ENCODE measurements at regions not wholly inside any gene's neighbourhood (a gene's known extent, or its start where the extent isn't known, plus 50 kb on each side); places are given as distances from the start of the nearest gene placed in this dataset.

GRCh38 chr7:94247970-94248369 lies 146.7 kb upstream of the COL1A2 start:
- Histone ChIP-seq H3K4me3 (ENCODE audit: low read depth, low read length) (no peak overlapping the region), H3K36me3 (ENCODE audit: control insufficient read depth, insufficient read depth, low read length) (no peaks in the 10 kb centered on the region), H3K27me3 (ENCODE audit: control insufficient read depth, insufficient read depth, low read length) (no peaks in the 10 kb centered on the region)
- DNase-seq (ENCODE audit: low read depth) = no peak
- TF ChIP-seq, protein P1, sequence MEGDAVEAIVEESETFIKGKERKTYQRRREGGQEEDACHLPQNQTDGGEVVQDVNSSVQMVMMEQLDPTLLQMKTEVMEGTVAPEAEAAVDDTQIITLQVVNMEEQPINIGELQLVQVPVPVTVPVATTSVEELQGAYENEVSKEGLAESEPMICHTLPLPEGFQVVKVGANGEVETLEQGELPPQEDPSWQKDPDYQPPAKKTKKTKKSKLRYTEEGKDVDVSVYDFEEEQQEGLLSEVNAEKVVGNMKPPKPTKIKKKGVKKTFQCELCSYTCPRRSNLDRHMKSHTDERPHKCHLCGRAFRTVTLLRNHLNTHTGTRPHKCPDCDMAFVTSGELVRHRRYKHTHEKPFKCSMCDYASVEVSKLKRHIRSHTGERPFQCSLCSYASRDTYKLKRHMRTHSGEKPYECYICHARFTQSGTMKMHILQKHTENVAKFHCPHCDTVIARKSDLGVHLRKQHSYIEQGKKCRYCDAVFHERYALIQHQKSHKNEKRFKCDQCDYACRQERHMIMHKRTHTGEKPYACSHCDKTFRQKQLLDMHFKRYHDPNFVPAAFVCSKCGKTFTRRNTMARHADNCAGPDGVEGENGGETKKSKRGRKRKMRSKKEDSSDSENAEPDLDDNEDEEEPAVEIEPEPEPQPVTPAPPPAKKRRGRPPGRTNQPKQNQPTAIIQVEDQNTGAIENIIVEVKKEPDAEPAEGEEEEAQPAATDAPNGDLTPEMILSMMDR (IDR thresholded peaks at IDR 0.05; ENCODE audit: insufficient read depth, low read length, poor library complexity, severe bottlenecking) = no peak

GRCh38 chr7:94249631-94250030 lies 145.1 kb upstream of the COL1A2 start:
- Histone ChIP-seq H3K27me3 (ENCODE audit: control insufficient read depth, insufficient read depth, low read length) (no peaks in the 10 kb centered on the region), H3K4me3 (ENCODE audit: low read depth, low read length) (no peak overlapping the region), H3K36me3 (ENCODE audit: control insufficient read depth, insufficient read depth, low read length) (no peaks in the 10 kb centered on the region)
- no peak for DNase-seq (ENCODE audit: low read depth)
- TF ChIP-seq, protein P1 (IDR thresholded peaks at IDR 0.05; ENCODE audit: insufficient read depth, low read length, poor library complexity, severe bottlenecking) = no peak

GRCh38 chr7:94250124-94250523 lies 144.6 kb upstream of the COL1A2 start:
- DNase-seq (ENCODE audit: low read depth) = no peak

GRCh38 chr7:94250987-94251386 lies 143.7 kb upstream of the COL1A2 start:
- Histone ChIP-seq H3K4me3 (ENCODE audit: low read depth, low read length) (no peak overlapping the region), H3K27me3 (ENCODE audit: control insufficient read depth, insufficient read depth, low read length) (no peaks in the 10 kb centered on the region), H3K36me3 (ENCODE audit: control insufficient read depth, insufficient read depth, low read length) (no peaks in the 10 kb centered on the region)
- TF ChIP-seq, protein P1 (IDR thresholded peaks at IDR 0.05; ENCODE audit: insufficient read depth, low read length, poor library complexity, severe bottlenecking) = no peak
- DNase-seq (ENCODE audit: low read depth) = no peak

More at GRCh38 chr7:94250124-94250523, 144.6 kb upstream of the COL1A2 start:
- H3K36me3 ChIP-seq (ENCODE audit: control insufficient read depth, insufficient read depth, low read length) = no peaks in the 10 kb centered on the region
- TF ChIP-seq, protein P1 (IDR thresholded peaks at IDR 0.05; ENCODE audit: insufficient read depth, low read length, poor library complexity, severe bottlenecking) = no peak
- H3K4me3 ChIP-seq (ENCODE audit: low read depth, low read length) = no peak overlapping the region
- no peaks in the 10 kb centered on the region for H3K27me3 ChIP-seq (ENCODE audit: control insufficient read depth, insufficient read depth, low read length)

DNA sequence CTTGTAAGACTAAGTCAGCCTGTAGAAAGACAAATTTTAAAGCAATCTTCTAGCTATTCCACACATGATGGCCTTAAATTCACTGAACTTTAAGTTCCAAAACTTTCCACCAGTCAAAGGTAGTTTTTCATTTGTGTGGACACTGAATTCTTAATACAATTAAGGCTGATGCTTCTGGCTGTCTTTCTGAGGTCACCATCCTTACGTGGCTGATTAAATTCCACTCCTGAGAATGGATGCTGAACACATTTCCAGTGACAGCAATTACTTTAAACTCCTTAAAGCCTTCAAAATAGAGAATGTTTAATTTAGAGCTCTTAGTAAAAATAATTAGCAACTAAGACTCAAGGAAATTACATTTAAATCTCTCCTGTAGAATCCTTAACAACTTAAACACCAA lies 142.6 kb upstream of the COL1A2 start:
- Histone ChIP-seq H3K4me3 (ENCODE audit: low read depth, low read length) (no peak overlapping the region), H3K27me3 (ENCODE audit: control insufficient read depth, insufficient read depth, low read length) (no peaks in the 10 kb centered on the region), H3K36me3 (ENCODE audit: control insufficient read depth, insufficient read depth, low read length) (no peaks in the 10 kb centered on the region)
- TF ChIP-seq, protein P1 (IDR thresholded peaks at IDR 0.05; ENCODE audit: insufficient read depth, low read length, poor library complexity, severe bottlenecking) = no peak
- no peak for DNase-seq (ENCODE audit: low read depth)

DNA sequence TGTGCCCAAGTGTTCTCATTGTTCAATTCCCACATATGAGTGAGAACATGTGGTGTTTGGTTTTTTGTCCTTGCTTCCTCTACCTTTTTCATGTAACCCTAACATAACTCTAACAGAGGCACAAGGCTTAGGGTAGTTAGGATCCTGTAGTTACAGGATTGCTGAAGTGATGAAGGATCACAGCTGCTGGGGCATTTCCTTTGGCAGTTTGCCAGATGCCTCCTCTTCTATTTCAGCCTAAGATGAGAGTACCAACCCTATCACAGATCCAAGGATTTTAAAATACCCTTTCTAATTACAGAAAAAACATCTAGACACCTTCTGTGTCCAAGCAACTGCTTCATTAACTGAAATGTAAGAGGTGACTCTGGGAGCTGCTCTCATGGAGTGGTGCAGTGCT lies 141.7 kb upstream of the COL1A2 start:
- Histone ChIP-seq H3K27me3 (ENCODE audit: control insufficient read depth, insufficient read depth, low read length) (no peaks in the 10 kb centered on the region), H3K4me3 (ENCODE audit: low read depth, low read length) (no peak overlapping the region), H3K36me3 (ENCODE audit: control insufficient read depth, insufficient read depth, low read length) (no peaks in the 10 kb centered on the region)
- DNase-seq (ENCODE audit: low read depth) = no peak
- TF ChIP-seq, protein P1 (IDR thresholded peaks at IDR 0.05; ENCODE audit: insufficient read depth, low read length, poor library complexity, severe bottlenecking) = no peak
